SHP77 (cell line): ENCODE measurements at regions not wholly inside any gene's neighbourhood (a gene's known extent, or its start where the extent isn't known, plus 50 kb on each side); places are given as distances from the start of the nearest gene placed in this dataset.

Experiments used
- DNase-seq, 2 experiments: peaks; one replicate each; lab custom pipeline; 2025; lab: John Stamatoyannopoulos, UW

DNA sequence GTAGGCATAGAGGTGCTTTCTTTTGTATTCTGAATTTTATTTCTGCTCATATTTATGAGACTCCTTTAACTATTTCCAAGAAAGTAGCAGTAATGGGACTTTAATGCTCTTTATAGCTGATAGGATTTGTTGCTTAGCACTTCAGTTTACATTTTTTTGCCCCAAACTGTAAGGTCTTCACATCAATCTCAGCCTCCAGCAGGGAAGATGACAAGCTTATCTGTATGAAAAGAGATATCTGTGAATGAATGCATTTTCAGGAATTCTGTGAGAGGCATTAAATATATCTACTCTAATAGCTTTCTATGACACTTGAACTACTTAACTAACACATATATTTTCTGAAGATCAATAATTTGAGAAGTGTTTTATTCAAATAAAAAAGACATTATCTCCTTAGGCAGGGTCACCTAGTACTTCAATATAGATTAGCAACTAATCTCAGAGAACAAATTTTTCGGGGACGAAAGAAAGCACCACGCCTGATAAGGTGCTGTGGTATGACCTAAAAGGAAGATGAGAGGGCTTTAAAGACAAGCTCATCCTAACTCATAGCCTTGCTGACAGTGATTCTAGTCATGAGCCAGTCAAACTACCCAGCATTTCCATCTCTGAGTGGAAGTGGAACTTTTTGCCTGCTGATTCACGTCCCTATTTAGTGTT is 766.1 kb upstream of the CNTNAP5 start:
- DNase-seq, result no peak

DNA sequence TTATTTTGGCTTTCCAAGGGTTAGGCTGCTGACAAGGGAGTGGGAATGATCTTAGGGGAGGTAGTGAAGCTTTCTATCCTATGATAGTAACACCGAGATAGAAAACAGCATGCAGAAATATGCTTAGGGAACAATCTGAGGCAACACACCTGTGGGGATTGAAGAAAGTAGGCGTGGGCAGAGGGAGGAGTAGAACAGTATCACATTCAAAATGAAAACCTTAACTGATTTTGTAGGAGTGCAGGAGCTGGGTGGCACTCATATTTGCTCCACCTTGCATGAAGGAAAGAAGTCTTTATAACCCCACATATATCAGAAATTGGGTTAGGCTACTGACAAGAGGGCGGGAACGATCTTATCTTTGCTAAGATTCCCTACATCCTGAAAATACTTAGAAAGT is 762.2 kb upstream of the CNTNAP5 start:
- no peak for DNase-seq

DNA sequence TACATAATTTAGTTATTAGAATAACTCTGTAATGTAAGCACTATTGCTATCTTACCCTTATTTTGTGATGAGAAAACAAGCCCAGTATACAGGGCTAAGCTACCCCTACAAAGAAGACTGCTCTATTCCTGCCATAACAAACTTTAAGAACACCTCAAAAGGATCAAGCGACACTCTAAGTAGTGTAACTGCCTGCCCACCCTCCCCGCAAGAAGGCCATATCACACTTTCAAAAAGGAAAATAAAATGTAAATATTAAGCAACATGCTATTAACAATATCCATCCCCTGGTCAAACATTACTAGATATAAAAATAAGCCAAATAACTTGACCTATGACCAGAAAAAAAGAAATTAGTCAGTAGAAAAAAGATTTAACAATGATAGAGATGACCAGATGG is 741.7 kb upstream of the CNTNAP5 start:
- DNase-seq, result no peak

DNA sequence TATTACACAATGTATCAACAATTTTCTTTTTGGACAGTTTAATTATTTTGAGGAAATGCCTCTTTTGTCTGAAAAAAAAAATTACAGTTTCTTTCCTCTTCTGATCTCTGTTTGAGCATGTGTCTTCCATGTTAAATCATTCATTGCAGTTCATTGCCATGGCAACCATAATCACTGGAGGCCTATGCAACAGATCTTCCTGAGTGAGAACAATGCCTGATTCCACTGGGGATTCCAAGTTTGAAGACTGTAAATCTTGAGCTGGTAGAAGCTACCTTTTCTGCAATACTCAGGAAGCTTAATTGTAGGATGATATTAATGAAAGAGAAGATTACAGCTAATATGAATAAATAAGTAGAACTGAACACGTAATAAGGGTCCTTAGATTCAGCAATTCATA is 721.4 kb upstream of the CNTNAP5 start:
- DNase-seq, result no peak
